ENCODE measurements at regions not wholly inside any gene's neighbourhood (a gene's known extent, or its start where the extent isn't known, plus 50 kb on each side); places are given as distances from the start of the nearest gene placed in this dataset.

DNA sequence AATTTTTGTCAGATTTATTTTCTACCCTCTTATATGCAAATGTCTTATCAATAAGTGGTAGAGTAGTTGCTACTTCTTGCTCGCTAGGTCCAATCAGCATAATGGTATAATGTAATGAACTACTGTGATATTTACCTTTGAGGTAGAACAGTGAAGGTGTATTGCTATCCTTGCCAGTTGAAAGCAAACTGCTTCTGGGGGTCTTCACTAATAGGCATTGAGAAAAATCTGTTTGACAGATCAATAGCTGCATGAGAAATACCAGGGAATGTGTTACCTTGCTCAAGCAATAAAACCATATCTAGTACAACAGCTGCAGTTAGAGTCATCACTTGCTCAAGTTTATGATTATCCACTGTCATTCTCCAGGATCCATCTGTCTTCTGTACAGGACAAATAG is 50.1 kb upstream of the EFEMP1 start:
- no peak for DNase-seq

GRCh38 chr2:55976681-55977080 is 53.1 kb upstream of the EFEMP1 start:
- DNase-seq: no peak

DNA sequence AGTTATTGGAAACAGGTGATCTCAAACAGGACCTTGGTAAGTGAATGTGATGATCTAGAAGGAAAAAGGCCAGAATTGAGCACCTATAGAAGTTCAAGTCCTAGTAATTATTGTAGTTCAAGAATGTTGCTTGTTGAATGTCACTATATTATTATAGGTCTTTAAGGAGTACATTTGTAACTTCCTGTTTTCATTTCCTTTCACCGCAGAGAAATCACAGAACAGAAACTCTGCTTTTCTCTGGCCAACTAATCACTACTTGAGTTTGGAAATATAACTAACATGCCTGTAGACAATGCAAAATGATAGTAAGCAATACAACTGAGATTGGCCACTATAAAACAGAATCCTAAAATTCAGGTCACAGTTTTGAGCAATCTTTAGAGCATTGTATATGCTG is 61.8 kb upstream of the EFEMP1 start:
- DNase-seq: no peak

DNA sequence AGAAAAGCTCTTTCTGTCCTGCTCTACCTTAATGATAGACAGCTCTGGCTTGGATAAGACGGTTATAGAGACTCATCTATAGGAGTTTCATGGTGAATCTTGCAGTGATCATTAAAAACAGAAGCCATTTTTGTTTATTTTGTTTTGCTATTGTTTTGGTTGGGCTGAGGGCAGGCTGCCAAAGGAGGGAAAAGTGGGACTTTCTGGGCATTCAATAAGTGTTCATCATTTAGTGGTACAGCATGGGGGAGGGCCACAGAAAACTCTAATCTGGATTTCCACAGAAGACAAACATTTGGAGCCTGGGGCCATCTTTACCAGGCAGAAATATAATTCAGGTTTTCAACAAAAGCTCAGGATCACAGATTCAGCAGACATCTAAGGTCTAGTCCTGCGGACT is 62.4 kb upstream of the EFEMP1 start:
- DNase-seq: no peak

GRCh38 chr2:55986700-55987440 is 63.3 kb upstream of the EFEMP1 start:
- DNase-seq: no peak

DNA sequence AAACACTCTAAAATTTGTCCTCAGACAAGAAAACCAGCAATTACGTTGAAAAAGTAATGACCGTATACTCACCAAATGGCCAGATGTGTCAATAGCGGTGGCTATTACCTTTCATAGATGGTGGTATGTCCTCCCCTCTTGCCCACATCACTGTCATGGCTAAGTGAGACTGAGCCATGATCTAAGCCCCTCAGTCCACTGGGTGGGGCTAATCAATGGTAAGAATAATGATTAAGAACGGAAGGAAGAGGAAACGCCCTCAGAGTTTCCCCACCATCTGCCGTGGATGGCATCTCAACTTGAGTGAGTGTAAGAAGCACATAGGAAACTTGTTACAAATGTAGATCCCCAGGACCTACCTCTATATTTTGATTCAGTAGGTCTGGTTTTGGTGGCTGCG is 65.8 kb upstream of the EFEMP1 start:
- DNase-seq: no peak

- peak; percentile 94 for DNase-seq
These were observed 68.9 kb upstream of the EFEMP1 start for GRCh38 chr2:55992455-55992854.

DNA sequence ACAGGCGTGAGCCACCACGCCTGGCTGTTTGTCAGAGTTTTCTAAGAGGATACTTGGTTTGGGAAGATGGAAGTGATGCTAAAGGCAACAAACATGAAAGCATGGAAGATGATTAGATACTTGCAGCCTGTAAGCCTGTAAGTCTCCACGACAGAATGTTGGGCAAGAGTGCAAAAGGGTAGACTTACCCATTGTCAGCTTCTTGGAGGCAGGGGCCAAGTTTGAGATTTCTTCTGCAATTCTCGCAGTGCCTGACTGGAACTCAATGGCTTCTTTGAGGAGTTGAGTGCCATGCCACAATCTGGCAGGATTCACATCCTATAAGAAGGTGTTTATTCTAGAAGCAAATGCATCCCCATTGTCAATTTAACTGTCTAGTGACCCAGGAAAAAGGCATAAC is 70.1 kb upstream of the EFEMP1 start:
- DNase-seq: no peak

DNA sequence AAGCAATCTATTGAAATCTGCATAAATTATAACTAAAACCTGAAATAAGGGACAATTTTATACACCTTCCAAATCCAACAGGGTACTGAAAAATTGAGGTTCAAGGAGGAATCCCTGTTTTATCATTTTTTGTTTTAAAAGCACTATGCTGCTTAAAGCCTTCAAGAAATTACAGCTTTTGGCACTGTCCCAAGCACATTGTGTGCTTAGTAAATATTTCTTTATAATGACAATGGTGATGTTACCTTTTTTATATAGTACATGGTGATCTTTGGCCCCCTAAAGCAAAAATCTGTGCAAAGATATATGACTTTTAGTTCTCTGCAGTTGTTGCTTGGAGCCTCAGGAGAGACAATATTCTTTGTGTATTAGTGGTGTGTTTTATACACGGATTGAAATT is 71.6 kb upstream of the EFEMP1 start:
- DNase-seq: no peak

DNA sequence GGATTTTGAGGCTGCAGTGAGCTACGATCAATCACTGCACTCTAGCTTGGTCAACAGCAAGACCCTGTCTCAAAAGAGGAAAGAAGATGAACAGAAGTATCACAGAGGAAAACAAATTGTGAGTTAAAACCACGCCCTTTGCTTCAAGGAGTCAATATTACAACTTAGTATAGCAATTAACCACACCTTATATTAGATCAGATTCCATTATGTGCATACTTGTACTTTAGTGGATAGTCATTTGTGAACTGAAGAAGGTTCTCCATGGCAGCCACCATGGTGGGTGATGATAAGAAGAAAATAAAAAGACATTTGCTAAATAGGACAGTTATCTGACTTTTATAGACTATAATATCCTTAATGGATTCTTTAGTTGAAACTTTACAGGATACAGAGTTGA is 72.3 kb upstream of the EFEMP1 start:
- DNase-seq: no peak

DNA sequence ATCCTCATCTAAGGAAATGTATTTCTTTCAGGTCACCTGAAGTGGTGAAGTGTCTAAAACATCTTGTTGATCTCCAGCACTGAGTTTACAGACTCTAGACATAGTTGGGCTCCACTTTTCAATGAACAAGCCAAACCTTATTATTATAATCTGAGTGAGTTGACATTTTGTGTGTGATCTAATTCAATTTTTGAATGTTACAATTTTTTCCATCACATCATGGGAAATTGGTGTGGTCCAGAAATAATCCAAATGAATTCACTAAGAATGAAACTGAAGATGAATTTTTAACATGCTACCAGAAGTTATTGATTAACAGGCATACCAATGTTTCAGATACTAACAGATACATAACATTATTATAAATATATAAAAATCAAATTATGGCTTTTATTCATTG is 75.6 kb upstream of the EFEMP1 start:
- DNase-seq: no peak

GRCh38 chr2:55999790-56000189 is 76.2 kb upstream of the EFEMP1 start:
- DNase-seq: no peak

DNA sequence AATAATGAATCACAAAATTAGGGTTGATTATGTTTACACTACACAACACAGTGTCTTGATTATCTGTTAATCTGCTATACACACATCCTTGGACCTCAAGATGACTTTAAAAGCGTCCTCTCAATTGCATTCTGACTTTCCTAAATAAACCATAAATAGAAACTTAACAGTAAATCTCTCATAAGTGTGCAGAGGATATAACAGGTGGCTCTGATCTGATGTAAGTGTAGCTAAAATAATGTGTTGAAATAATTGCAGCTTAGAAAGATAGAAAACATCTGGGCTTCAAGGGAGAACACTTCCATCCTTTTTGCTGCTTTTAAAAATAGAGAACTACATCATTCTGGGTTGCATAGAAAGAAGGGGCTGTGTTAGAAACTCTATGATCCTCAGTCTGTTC is 78.4 kb upstream of the EFEMP1 start:
- DNase-seq: no peak

- DNase-seq: peak; percentile 59
These were observed 85.3 kb upstream of the EFEMP1 start for GRCh38 chr2:56008661-56009431.

GRCh38 chr2:56009758-56010458 is 86.3 kb upstream of the EFEMP1 start:
- DNase-seq: peak; percentile 48

- no peak for DNase-seq
These were observed 88.0 kb upstream of the EFEMP1 start for GRCh38 chr2:56011624-56012023.

GRCh38 chr2:56012221-56012765 is 88.7 kb upstream of the EFEMP1 start:
- DNase-seq: no peak

DNA sequence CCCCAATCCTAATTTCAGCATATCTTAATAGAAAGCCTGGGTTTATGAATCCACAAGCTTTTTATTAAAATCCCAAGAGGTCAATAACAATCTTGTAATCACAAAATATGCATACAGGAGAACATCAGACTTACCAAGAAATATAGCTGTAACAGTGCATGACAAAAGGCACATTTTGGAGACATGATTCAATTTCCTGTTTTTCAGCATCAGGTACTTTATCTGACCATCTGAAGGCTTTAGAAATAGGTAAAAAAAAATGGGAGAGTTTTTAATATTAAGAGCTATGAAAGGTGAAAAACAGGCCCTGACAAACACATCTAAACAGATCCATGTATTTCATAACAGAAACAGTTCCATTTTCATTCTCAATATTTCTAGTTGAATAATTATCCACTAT is 89.9 kb upstream of the EFEMP1 start:
- DNase-seq: no peak

GRCh38 chr2:56014046-56014730 is 90.6 kb upstream of the EFEMP1 start:
- no peak for DNase-seq

DNA sequence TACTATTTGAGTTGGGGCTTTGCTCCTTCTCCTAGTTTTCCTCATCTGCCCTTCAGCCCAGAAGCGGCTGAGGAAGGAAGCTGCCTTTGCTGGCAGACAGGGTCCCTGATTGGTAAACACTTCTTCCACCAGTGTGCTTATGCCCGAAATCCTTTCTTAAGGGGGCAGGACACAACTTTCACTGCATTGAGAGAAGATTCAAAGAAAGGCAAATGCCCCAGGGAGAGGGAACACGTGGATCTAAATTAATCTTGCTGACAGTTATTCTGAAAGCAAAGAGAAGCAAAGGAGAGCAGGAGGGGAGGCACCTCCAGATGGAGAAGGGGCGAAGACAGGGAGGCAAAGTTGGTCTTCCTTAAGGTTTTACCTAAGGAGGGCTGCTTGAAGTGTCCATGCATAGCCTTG is 92.1 kb upstream of the EFEMP1 start:
- DNase-seq: no peak

GRCh38 chr2:56017784-56018183 is 94.2 kb upstream of the EFEMP1 start:
- DNase-seq: no peak

DNA sequence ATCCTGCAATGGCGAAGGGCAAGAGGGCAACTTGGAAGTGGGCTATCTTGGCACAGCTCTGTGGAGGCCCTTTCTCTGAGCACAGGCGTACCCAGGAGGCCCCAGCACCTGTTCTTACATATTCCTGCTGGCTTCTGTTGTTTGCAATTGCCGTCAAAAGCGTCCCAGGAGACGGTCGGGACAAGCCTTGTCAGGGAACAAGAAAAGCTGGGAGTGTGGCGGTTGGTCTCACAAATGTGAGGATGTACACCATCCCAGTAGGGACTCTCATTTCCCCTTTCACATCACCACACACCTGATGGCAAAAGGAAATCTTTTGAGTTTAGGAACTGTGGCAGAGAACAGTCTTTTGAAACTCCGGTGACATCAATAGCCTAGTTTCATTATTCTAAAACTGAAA is 94.7 kb upstream of the EFEMP1 start:
- no peak for DNase-seq

- DNase-seq: no peak
These were observed 97.5 kb upstream of the EFEMP1 start for GRCh38 chr2:56021136-56021474.

All from amniotic stem cell (primary cell).